ENCODE measurements at regions not wholly inside any gene's neighbourhood (a gene's known extent, or its start where the extent isn't known, plus 50 kb on each side); places are given as distances from the start of the nearest gene placed in this dataset.
"Not testable (repeated sequence)": the region's sequence is repeated elsewhere in the genome, so short reads cannot be mapped to it uniquely, and the experiment has no call there.

DNA sequence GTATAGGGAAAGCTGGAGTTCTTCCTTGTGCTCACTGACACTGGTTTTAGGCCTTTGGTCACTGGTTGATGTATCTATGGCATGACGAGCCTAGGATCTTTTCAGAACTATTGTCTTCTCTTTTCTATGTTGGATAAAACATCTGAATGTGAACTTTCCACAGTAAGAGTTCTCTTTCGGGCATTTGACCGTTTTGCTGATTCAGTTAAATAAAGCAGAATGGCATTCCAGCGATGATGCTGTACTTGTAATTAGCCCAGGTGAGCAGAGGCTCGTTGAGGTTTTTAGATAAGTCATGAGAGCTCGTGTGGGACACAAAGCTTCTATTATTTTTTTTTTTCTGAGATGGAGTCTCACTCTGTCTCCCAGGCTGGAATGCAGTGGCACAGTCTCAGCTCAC lies 160.2 kb upstream of the DPP6 start:
- DNase-seq: no peak

DNA sequence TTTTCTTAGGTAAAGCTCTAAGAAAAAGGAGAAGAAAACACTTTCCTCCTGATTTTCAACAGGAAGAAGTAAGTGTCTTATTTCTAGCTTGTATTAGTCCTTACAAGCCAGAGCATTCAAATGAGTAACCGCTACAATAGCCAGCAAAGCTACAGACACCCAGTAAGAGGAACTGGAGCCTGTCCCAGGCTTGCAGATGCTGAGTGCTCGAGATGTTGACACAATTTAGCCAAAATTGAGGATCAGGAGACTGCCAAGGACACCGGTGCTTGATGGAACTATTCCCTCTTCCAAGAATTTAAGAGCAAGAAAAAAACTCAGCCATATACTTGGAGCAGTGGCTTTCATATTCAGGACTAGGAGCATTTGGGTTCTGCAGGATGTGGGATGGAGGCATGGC lies 149.3 kb upstream of the DPP6 start:
- no peak for DNase-seq

DNA sequence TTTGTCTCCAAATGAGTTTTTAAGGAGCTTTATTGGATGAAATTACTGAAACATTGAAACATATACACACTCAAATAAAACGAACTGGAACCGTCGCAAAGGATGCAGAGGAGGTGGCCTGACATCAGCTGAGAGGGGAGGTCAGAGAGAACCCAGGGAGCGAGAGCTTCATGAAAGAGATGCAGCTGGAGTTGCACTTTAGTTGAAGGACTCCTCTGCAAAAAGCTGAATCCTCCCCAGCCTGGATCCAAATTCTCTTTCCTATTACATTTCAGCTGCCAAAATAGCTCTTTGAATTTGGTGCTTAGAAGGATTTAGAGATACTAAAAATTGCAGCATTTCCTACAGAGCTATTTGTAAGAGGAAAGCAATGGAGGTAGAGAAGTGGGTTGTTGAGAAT lies 140.0 kb upstream of the DPP6 start:
- no peak for DNase-seq

DNA sequence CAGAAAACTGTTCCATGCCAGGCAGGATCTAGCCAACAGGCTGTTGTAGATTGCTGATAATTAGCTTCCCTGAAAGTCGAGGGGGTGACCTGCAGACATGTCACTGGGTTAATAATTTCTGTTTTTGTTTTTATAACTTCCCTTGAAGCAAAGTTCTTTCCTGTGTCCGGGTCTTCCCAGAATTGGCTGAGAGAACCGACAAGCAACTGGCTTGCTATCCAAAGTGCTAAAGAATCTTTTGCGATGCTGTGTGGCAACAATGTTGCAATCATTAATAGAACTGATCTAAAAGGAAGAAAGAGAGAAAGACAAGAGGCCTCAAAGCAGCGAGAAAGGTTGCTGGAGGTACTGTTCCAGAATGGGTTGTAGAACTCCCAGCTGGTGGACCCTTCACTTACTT lies 132.1 kb upstream of the DPP6 start:
- no peak for DNase-seq

DNA sequence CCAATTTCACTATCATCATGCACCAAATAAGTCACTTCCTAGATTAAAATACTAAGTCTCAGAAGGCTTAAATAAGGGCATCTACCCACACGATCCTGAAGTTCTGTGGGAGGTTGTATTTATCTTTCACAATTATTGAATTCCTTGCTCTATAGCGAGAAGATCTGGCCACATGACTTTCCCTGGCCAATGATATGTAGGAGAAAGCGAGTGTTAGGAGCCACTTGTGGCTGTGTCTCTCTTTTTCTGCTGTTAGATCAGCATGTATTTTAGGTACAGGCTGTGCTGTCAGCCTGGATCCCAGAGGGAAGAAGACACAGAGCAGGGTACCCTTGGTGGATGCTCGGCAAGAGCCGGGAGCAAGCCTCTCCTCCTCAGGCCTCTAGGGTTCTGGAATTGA lies 131.3 kb upstream of the DPP6 start:
- no peak for DNase-seq

DNA sequence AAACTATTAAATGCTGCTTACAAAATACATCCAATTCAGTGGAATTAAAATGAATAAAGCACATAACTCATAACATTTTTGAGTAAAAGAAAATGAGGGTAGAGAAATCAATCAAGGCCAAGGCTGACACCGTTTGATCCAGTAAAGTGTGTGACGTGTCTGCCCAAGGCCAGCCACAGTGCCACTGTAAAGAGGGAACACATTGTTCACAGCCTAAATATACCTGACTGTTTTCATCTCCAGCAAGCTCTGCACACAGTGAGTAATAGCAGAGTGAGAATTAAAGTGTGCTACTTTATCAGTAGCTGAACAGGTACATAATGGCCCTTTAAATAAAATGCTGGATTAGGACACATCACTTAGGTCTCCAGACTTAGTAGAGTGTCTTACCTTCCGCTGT lies 130.8 kb upstream of the DPP6 start:
- no peak for DNase-seq

DNA sequence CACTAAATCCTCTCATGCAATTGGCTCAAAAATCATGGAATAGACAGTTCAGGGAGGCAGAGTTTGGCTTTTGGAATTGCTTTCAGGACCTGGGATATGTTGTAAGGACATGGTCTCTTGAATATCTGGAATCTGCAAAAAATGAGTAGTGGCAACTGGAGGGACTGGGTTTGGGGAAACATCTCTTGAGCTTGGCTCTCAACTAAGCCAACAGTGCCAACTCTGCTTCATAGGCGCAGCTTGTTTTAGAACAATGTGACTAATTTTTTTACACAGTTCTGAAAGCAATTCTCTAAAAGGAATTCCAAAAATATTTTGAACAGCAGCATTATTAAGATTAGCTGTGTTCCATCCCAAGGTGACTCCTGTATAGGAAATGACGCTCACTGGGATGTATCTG lies 121.5 kb upstream of the DPP6 start:
- no peak for DNase-seq

DNA sequence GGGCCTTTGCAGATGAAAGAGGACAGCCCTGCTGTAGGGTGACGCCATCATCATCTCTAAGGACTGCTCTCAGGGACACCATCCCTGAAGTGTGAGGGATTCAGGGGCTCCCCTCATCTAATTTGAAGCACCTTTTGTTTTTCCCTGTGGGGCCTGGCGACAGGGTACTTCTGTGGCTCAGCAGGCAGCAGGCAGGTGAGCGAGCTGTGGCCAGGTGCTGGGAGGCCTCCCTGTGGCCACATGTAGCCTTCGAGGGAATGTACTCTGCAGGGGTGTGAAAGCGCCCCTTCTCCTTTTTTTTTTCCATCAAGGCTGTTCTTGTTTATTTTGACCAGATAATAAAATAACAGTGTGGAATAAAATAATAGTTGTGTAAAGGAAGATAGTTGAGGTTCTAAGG lies 118.2 kb upstream of the DPP6 start:
- DNase-seq: no peak

DNA sequence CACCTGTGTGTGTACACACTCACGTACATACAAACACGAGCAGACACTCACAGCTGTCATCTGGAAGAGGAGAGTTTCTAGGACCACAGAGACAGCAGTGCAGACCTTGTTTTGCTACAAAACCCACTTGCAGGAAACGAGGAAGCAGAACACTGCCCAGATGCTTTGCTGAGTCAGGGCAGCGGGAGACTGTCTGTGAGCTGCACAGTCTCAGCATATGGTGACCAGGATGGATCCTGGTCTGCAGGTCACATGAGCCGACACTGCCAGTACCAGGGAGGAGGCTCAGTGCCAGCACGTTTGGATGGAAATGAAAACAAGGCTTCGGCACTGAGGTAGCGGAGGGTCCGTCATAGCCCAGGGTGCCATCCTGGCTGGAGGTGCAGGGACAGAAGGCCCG lies 117.6 kb upstream of the DPP6 start:
- no peak for DNase-seq

DNA sequence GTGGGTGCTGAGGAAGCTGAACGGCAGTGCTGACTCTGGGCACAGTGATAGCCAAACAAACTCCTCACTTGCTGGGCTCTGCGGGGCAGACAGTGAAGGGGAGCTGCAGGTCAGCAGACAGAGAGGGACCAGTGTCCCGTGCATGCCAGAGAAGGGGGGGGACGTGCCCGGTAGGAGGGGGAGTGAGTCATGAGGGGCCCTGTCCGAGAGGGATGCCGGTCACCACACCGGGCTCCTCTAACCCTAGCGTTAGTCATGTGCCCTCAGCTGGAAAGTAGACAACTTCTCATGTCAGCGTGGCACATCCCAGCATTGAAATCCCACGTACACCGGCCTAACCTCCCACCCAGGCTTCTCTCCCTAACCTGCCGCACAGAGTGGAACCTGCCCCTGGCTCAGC lies 117.1 kb upstream of the DPP6 start:
- DNase-seq: no peak

DNA sequence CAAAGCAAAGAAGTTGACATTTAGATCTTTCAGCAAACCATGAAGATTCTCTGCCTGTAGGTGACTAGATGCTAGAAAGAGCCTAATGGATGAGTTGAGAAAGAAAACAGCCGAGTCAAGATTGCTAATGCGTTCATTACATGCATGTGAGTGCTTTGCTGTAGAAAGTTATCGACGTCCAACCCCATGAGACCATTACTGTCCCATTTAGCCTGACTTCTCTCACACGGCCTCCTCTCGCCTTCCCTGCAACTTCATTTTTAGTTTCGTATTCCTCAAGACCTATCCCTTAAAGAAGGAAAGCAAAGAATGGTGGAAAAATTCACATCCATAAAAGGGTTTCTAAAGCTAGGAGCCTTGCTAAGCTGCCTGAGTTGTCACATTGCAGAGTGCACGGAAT lies 113.7 kb upstream of the DPP6 start:
- DNase-seq: no peak

DNA sequence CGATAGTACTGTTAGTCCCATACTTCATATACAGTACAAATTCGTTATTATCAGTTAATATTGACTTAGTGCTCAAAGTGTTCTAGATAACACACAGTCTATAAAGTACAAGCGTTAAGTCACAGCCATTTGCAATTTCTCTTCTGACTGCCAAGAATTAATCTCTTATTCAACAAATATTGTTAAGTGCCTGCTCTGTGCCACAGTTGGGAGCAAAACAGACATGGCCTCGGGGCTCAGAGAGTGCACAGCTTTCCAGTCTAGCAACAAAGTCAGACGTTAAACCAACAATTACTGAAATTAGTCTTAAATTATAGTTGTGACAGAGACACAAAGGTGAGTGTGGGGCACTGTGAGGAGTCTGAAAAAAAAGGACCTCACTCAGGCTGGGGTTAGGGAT lies 113.0 kb upstream of the DPP6 start:
- DNase-seq: no peak

DNA sequence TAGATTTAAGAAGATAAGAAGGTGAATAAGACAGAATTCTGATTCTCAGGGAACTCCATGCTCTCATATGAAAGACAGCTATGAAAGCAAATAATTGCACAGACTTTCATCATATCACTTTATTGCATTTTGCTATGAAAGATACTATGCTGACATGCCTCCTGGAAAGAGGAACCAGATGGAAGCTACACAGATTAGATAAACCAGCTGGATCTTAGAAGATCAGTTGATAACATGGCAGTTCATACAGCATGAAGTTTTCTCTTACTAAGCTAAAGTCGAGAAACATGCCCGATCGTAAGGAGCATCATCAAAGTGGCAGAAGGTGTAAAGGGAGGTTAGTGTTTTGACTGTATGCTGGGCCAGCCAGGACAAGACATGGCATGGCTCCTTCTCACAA lies 112.5 kb upstream of the DPP6 start:
- DNase-seq: no peak

DNA sequence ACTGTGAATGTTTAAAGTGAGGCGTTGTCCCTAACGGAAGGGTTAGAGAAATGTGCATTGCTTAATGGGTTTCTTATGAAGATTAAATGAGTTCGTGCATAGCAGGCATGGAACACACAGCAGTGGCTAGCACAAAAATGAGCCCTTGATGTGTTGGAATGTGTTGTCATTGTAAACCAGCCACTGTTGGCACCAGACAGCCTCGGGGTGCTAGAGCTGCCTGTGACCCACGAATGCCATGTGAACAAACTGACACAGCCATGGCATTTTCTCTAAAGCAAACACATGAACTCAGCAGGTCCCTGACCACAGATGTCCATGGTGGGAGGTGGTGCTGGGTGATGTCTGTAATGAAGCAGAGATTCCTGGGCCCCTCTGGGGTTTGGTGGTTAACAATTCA lies 111.1 kb upstream of the DPP6 start:
- no peak for DNase-seq

DNA sequence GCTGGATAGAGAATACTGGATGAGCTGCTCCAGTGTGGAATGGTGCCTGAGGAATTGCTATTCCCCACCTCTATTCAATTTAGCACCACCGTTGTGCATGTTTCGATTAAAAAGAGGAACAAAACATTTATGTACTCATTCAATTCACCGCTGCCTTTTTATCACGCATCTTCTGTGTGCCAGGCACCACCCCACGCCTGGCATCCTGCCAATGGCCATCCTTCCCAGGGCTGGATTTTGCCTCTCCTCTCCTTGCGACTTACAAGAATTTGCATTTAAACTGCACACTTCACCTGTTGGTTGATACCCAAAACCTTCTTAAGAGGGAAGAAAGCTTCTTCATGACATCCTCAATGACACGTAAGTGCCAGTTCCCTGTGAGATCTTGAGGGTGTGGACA lies 110.2 kb upstream of the DPP6 start:
- DNase-seq: no peak

DNA sequence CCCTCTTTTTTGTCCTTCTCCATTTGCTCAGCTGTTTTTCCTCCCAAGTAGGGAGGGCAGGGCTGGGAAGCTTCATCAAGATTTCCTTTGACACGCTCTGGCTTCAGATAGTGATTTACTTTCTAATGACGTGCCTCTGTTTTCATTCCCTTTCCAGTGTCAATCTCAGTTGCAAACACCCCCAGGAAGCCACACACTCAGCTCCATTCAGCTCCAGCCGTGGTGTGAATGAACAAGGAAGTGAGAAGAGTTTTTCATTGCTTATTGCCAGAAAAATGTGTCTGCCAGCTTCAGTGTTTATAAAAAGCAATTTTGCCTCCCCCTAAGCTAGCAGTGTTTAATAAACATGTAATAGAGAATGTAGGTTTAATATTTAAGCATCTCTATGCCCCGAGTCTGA lies 108.7 kb upstream of the DPP6 start:
- DNase-seq: no peak

DNA sequence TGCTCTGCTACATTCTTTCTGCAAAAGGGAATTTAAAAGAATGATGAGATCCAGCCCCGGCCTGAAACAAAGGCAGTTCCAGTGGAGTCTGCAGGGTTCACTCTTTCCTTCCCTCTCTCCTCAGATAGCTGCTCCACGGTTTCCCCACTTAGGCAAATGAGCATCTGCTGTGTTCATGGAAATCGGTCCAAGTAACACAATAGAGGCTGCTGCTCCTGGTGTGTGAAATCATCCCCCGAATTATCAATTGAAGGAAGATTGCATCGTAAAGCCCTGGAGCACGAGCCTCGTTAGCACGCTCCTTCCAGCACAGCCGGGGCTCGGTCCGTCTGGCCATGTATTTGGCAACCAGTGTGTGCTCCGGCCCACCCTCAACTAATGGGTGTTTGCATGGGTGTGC lies 108.3 kb upstream of the DPP6 start:
- DNase-seq: no peak

DNA sequence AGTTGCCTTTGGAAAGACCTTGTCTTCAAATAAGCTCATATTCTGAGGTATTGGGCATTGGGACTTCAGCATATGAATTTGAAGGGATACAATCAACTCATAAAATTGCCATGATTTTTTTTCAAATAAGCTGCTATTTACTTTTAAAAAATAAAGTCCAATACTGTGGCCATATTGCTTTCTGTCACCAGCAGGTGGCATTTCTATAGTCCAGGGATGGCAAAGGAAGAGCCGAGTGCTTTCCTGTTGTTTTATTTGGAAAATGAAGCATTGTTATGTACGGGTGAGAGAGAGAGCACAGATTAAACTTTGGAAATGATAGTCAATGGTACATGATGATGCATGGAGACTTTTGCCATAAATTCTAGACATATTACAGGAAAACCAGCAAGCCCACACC lies 104.1 kb upstream of the DPP6 start:
- DNase-seq: no peak

DNA sequence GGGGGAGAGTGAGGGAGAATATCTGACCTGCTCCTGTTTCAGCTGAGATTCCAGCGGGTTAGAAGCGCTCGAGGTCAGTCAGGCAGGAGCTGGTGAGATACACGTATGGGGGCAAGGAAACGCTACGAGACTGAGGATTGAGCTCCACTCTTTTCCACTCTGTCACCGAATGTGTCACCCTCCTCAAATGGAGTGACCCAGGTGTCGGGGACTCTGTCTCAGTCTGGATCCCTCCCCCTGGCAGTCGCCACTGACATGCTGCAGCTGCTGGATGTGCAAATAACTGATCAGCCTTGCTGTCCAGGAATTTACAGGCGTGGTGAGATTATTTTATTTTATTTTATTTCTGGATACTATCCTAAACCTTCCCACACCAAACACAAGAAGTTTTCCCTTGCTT lies 100.9 kb upstream of the DPP6 start:
- DNase-seq: no peak

DNA sequence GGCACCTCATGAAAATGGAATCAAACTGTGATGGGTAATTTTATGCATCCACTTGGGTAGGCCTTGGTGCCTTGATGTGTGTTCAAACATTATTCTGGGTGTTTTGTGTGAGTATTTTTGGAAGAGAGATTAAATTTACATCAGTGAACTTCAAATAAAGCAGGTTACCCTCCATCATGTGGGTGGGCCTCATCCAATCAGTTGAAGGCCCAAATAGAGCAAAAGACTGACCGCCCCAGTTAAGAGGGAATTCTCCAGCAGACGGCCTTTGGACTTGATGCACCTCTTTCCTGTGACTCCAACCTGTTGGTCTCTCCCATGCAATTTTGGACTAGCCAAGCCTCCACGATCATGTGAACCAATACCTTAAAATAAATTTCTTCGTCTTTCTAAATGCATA lies 97.7 kb upstream of the DPP6 start:
- no peak for DNase-seq

DNA sequence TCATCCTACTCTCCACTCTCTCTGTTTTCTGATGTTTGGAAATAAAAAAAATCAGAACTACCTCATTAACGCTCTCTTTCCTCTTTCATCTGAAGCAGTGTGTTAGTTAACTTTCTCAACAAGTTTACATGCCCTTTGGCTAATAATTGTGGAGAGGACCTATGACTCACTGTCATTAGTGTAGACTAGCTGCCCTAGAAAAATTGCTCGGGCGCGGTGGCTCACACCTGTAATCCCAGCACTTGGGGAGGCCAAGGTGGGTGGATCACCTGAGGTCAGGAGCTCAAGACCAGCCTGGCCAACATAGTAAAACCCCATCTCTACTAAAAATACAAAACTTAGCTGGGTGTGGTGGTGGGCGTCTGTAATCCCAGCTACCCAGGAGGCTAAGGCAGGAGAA lies 94.5 kb upstream of the DPP6 start:
- not testable (repeated sequence) for DNase-seq

DNA sequence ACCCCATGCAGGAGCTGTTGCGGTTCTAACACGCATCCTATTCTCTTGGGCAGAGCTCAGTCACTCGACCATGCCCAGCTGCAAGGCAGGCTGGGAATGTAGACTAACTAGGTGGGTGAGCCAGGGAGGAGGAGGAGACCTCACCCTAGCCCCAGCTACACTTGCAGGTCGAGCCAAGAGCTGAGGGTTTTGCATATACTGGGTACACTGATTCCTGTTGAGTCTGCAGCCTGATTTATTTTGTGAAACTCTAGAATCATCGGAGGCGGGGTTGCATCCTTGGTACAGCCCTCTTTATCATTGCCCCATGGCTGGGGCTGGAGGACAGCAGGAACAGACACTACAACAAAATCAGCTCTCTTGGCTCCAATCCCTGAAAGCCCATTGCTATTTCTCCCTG lies 93.8 kb upstream of the DPP6 start:
- DNase-seq: not testable (repeated sequence)

DNA sequence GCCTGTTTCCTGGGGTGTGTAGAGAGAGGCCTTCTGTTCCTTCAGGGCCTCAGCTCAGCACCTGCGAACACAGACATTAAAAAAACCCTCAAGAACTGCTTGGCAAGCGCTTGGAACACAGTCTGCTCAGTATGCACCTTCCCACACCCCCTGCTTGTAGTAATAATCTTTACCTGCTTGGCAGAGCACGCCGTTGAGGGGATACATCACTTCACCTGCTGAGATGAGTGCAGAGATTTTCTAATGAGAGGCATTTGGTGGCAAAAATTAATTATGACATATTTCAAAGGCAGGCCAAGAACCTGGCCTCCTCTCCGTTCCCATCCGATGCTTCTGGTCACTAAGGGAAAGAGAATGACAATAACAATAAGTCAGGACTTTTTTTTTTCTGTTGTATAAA lies 93.4 kb upstream of the DPP6 start:
- not testable (repeated sequence) for DNase-seq

DNA sequence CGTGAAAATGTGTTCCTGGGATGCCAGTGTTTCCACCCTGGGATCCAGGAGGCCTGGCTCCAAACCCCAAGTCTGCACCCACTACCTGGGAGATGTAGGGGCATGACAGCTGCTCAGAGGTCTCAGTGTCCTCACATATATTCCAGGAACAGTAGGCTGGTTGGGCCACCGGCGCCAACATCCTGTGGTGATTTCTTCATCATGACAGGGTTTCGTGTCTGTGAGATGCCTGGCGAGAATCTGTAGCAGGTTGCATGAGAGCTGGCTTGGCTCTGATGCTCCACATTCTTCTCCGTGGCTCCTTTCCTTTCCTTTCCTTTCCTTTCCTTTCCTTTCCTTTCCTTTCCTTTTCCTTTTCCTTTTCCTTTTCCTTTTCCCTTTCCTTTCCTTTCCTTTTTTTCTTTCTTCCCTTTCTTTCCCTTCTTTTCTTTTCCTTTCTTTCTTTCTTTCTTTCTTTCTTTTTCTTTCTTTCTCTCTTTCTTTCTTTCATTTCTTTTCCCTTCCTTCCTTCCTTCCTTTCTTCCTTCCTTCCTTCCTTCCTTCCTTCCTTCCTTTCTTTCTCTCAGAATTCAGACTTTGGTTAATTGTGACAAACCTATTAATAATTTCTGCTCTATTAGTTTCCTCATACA lies 87.6 kb upstream of the DPP6 start:
- DNase-seq: not testable (repeated sequence)

DNA sequence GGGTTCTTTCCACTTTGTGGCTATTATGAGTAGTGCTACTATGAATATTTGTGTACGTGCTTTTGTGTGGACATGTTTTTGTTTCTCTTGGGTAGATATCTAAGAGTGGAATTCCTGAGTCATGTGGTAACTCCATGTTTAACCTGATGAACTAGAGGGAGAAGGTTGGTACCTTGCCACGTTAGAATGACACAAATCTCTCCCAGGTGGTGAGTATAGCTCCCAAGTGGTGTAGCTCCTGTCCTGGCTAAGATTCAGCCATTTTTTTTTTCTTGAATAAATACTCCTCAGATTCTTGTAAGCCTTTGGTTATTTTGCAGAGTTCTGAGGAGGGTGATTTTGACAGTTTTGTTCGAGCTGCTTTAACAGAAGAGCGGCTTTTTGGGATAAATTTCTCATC lies 83.2 kb upstream of the DPP6 start:
- not testable (repeated sequence) for DNase-seq

DNA sequence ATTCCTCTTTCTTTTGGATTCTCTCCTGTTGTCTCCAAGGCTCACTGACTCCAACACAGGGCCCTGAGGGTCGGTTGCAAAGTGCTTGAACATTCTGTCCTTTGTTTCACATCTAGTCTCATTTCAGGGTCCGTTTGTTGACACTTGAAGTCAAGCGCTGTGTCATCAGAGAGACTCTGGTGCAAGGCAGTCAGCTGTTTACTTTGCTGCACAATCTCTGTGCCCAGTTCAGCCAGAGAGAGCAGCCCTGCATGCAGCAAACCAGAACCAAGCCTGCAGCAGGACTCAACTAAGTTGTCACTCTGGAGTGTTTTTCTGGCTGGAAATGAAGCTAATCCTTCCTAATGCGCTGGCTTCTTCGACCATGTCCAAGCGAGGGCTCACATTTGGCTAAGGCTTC lies 77.6 kb upstream of the DPP6 start:
- not testable (repeated sequence) for DNase-seq

Measured in NCI-H82 (cell line).